CD14-positive monocyte (primary cell): ENCODE measurements at regions not wholly inside any gene's neighbourhood (a gene's known extent, or its start where the extent isn't known, plus 50 kb on each side); places are given as distances from the start of the nearest gene placed in this dataset.
A peak's percentile ranks its signal among the peaks of the same experiment; 100 is the strongest.

Experiments used
- DNase-seq, 3 donors: peaks; one replicate each; pipeline ENCODE4 v3.0.0-alpha.2; 2011 to 2022
- H2AFZ ChIP-seq: 2 replicates; pipeline ENCODE4 v1.6.0; 2012; ENCODE audit warnings: mild to moderate bottlenecking, low read depth, low read length, inconsistent platforms; ENCODE audit not compliant: insufficient read depth, poor library complexity, severe bottlenecking
- H3K27ac ChIP-seq, 2 donors: 1 replicate in 1 of 2; 2 replicates in 1 of 2; pipeline ENCODE4 v1.5.1; 2012 to 2013; ENCODE audit warnings: low read length in 2 of 2, control low read depth in 1 of 2, inconsistent platforms in 1 of 2, low read depth in 1 of 2, mild to moderate bottlenecking in 1 of 2
- H3K27me3 ChIP-seq, 2 donors: one replicate each; pipeline versions ENCODE4 v1.6.0 to v1.6.1; 2011 to 2013; ENCODE audit warnings: low read length in 2 of 2; ENCODE audit not compliant: control insufficient read depth in 2 of 2, insufficient read depth in 2 of 2
- H3K36me3 ChIP-seq, 2 donors: replicated peaks in 1 of 2; 1 replicate in 1 of 2; 2 replicates in 1 of 2; pipeline versions ENCODE4 v1.5.1 to v1.6.1; 2012 to 2013; ENCODE audit warnings: low read length in 2 of 2, control low read depth in 1 of 2, inconsistent platforms in 1 of 2, mild to moderate bottlenecking in 1 of 2; ENCODE audit not compliant: insufficient read depth in 2 of 2, control insufficient read depth in 1 of 2
- H3K4me1 ChIP-seq, 2 donors: 1 replicate in 1 of 2; 2 replicates in 1 of 2; pipeline versions ENCODE4 v1.5.1 to v1.6.1; 2012 to 2013; ENCODE audit warnings: low read length in 2 of 2, control low read depth in 1 of 2, inconsistent platforms in 1 of 2, mild to moderate bottlenecking in 1 of 2, moderate library complexity in 1 of 2; ENCODE audit not compliant: insufficient read depth in 2 of 2, control insufficient read depth in 1 of 2
- H3K4me2 ChIP-seq: replicated peaks from 2 replicates; pipeline ENCODE3; 2012; ENCODE audit warnings: low read length, moderate library complexity, mild to moderate bottlenecking; ENCODE audit not compliant: poor library complexity, severe bottlenecking; ENCODE audit errors: extremely low read depth
- H3K4me3 ChIP-seq, 3 experiments: fragments of 200-600 bp in 1 of 3; sonication (generic) in 1 of 3; replicated peaks in 1 of 3; 1 replicate in 2 of 3; 2 replicates in 1 of 3; pipeline ENCODE4 v1.5.1; 2011 to 2013; ENCODE audit warnings: low read length in 3 of 3, mild to moderate bottlenecking in 3 of 3, control low read depth in 2 of 3, low read depth in 2 of 3, inconsistent platforms in 1 of 3, moderate library complexity in 1 of 3
- H3K79me2 ChIP-seq: 2 replicates; pipeline ENCODE4 v1.6.0; 2012; ENCODE audit warnings: mild to moderate bottlenecking, control low read depth, inconsistent platforms, low read length, moderate library complexity; ENCODE audit not compliant: insufficient read depth
- H3K9ac ChIP-seq: 2 replicates; pipeline ENCODE4 v1.6.0; 2017; ENCODE audit warnings: low read length, mild to moderate bottlenecking; ENCODE audit not compliant: insufficient read depth, poor library complexity, severe bottlenecking
- H3K9me3 ChIP-seq, 2 donors: replicated peaks in 1 of 2; 1 replicate in 1 of 2; 2 replicates in 1 of 2; pipeline versions ENCODE4 v1.5.1 to v1.6.1; 2012 to 2013; ENCODE audit warnings: low read length in 2 of 2, control low read depth in 1 of 2; ENCODE audit not compliant: control insufficient read depth in 1 of 2, insufficient read depth in 1 of 2
- H4K20me1 ChIP-seq: 2 replicates; pipeline ENCODE4 v1.6.0; 2012; ENCODE audit warnings: mild to moderate bottlenecking, low read length, control low read depth, moderate library complexity; ENCODE audit not compliant: insufficient read depth
- H3K27ac Mint-ChIP-seq, 7 donors: one replicate each; pipeline ENCODE4 v1.8.0; 2020; ENCODE audit warnings: mild to moderate bottlenecking in 7 of 7, mixed read lengths in 7 of 7, moderate library complexity in 6 of 7, inconsistent platforms in 2 of 7
- H3K27me3 Mint-ChIP-seq, 3 donors: one replicate each; pipeline ENCODE4 v1.8.0; 2021 to 2022; ENCODE audit warnings: low read depth in 3 of 3, mild to moderate bottlenecking in 3 of 3, mixed read lengths in 3 of 3, moderate library complexity in 3 of 3, inconsistent platforms in 1 of 3
- H3K36me3 Mint-ChIP-seq, 2 donors: one replicate each; pipeline ENCODE4 v1.8.0; 2020; ENCODE audit warnings: mixed read lengths in 2 of 2, inconsistent platforms in 1 of 2, mild to moderate bottlenecking in 1 of 2
- H3K4me1 Mint-ChIP-seq: one replicate; pipeline ENCODE4 v1.8.0; 2020; ENCODE audit warnings: mild to moderate bottlenecking, mixed read lengths
- H3K4me3 Mint-ChIP-seq, 2 donors: one replicate each; pipeline ENCODE4 v1.8.0; 2020; ENCODE audit warnings: mild to moderate bottlenecking in 2 of 2, mixed read lengths in 2 of 2, moderate library complexity in 1 of 2
- H3K9me3 Mint-ChIP-seq, 7 donors: one replicate each; pipeline ENCODE4 v1.8.0; 2020 to 2022; ENCODE audit warnings: mixed read lengths in 7 of 7, mild to moderate bottlenecking in 6 of 7, moderate library complexity in 6 of 7, inconsistent platforms in 2 of 7
- CTCF ChIP-seq: fragments of 200-600 bp; IDR thresholded peaks from one replicate; pipeline ENCODE4 v1.8.0; 2022; ENCODE audit warnings: antibody characterized with exemption, mild to moderate bottlenecking
- WGBS: methylation state at CpG from one replicate; pipeline ENCODE4 v1.1.5; 2013; ENCODE audit warnings: missing lambda C conversion rate; ENCODE audit not compliant: insufficient coverage; 5-methylcytosine and 5-hydroxymethylcytosine counted together
- intact Hi-C, 2 donors: fragments of 100-400 bp; cut with micrococcal nuclease; formaldehyde crosslinking; loops; one replicate each; pipeline versions ENCODE4 v1.15.0 to v1.15.1; 2023

GRCh38 chr19:32040236-32040635 is 305.2 kb upstream of the ZNF507 start:
- intact Hi-C loops: no loop called here
- Mint-ChIP-seq H3K27me3 (peaks cover 18 to 39% (median 22%) of the 10 kb centered on the region in 3 donors), H3K4me1 (peaks cover 2% of the 10 kb centered on the region), H3K4me3 (no peak overlapping the region), H3K9me3 (no peaks in the 10 kb centered on the region), H3K27ac (no peak overlapping the region), H3K36me3 (no peaks in the 10 kb centered on the region)
- no peak overlapping the region for H3K27ac ChIP-seq
- TF ChIP-seq CTCF: no peak
- no peak overlapping the region for H3K4me2 ChIP-seq
- H4K20me1 ChIP-seq: no peaks in the 10 kb centered on the region
- H3K27me3 ChIP-seq: peaks cover 13 to 24% of the 10 kb centered on the region in 2 donors
- no peaks in the 10 kb centered on the region for H3K79me2 ChIP-seq
- H3K4me3 ChIP-seq: no peak overlapping the region
- DNase-seq: no peak
- no CpG with 5 or more reads among the region's 5 CpGs for WGBS
- no peaks in the 10 kb centered on the region for H3K4me1 ChIP-seq
- H3K36me3 ChIP-seq: no peaks in the 10 kb centered on the region
- H3K9me3 ChIP-seq: no peaks in the 10 kb centered on the region
- no peak overlapping the region for H3K9ac ChIP-seq
- H2AFZ ChIP-seq: no peak overlapping the region

- Mint-ChIP-seq H3K9me3 (peaks cover 0 to 2% (median 0%) of the 10 kb centered on the region in 7 donors), H3K36me3 (no peaks in the 10 kb centered on the region), H3K27me3 (peaks cover 20 to 40% (median 24%) of the 10 kb centered on the region in 3 donors), H3K4me3 (peak overlapping the region; percentile 38 to 65), H3K4me1 (peaks cover 2% of the 10 kb centered on the region), H3K27ac (no peak overlapping the region)
- Histone ChIP-seq H3K9me3 (no peaks in the 10 kb centered on the region), H2AFZ (no peak overlapping the region), H3K27ac (no peak overlapping the region), H3K79me2 (no peaks in the 10 kb centered on the region), H3K4me2 (peak overlapping the region; percentile 7), H4K20me1 (no peaks in the 10 kb centered on the region), H3K9ac (no peak overlapping the region), H3K4me3 (no peak overlapping the region), H3K36me3 (no peaks in the 10 kb centered on the region), H3K27me3 (peaks cover 13 to 24% of the 10 kb centered on the region in 2 donors), H3K4me1 (no peaks in the 10 kb centered on the region)
- WGBS: 0% methylated on average over 13 of the region's 23 CpGs
- peak; percentile 62 for TF ChIP-seq CTCF
- intact Hi-C loops: no loop called here
- no peak for DNase-seq
Measured at GRCh38 chr19:32041681-32042292, 303.6 kb upstream of the ZNF507 start.
